Mucosa of descending colon (tissue), 3 donors: ENCODE measurements at regions not wholly inside any gene's neighbourhood (a gene's known extent, or its start where the extent isn't known, plus 50 kb on each side); places are given as distances from the start of the nearest gene placed in this dataset.
"Not testable (repeated sequence)": the region's sequence is repeated elsewhere in the genome, so short reads cannot be mapped to it uniquely, and the experiment has no call there.

Source experiments
- ATAC-seq: fragments of 200-7000 bp; cut with Tn5 transposase; one replicate; pipeline ENCODE4 v1.9.1; 2020; ENCODE audit warnings: mild to moderate bottlenecking, moderate library complexity
- DNase-seq, 3 donors: peaks; one replicate each; pipeline ENCODE4 v3.0.0-alpha.2; 2020
- H3K36me3 ChIP-seq: fragments of 200-600 bp; one replicate; pipeline ENCODE4 v1.8.0; 2021; ENCODE audit warnings: low read depth, mild to moderate bottlenecking
- H3K4me1 ChIP-seq: fragments of 200-600 bp; one replicate; pipeline ENCODE4 v1.8.0; 2021; ENCODE audit warnings: low read depth, mild to moderate bottlenecking
- H3K4me3 ChIP-seq: fragments of 200-600 bp; one replicate; pipeline ENCODE4 v1.8.0; 2021; ENCODE audit warnings: mild to moderate bottlenecking
- H3K9me3 ChIP-seq: fragments of 200-600 bp; one replicate; pipeline ENCODE4 v1.8.0; 2021; ENCODE audit warnings: mild to moderate bottlenecking
- CTCF ChIP-seq: fragments of 200-600 bp; IDR thresholded peaks from one replicate; pipeline ENCODE4 v1.8.0; 2022; ENCODE audit warnings: antibody characterized with exemption, mild to moderate bottlenecking
- intact Hi-C, 2 donors: fragments of 100-400 bp; cut with DNase I in 1 of 2; cut with micrococcal nuclease in 1 of 2; formaldehyde crosslinking; loops; one replicate each; pipeline versions ENCODE4 v1.11.0 to v1.11.1; 2022; cut with DNase I, micrococcal nuclease
- donor health status: DM: no; HTN: no; CAD: no; lungs with moderate emphysema.
- donor health status: DM: no; HTN: no; CAD: no.
- donor health status: DM: no; HTN: yes; CAD: no.

- no peak for ATAC-seq
- H3K4me3 ChIP-seq: no peak overlapping the region
These were observed 127.0 kb downstream of the CCNG2 start for GRCh38 chr4:77284036-77284435.

GRCh38 chr4:77286906-77287305 is 129.9 kb downstream of the CCNG2 start:
- no peak for TF ChIP-seq CTCF
- intact Hi-C loops: no loop called here
- Histone ChIP-seq H3K9me3 (no peaks in the 10 kb centered on the region), H3K4me1 (no peaks in the 10 kb centered on the region), H3K4me3 (no peak overlapping the region), H3K36me3 (no peaks in the 10 kb centered on the region)
- DNase-seq (no peak), ATAC-seq (no peak)

More at GRCh38 chr4:77284036-77284435, 127.0 kb downstream of the CCNG2 start:
- Histone ChIP-seq H3K4me1 (no peaks in the 10 kb centered on the region), H3K9me3 (no peaks in the 10 kb centered on the region), H3K36me3 (no peaks in the 10 kb centered on the region)
- no peak for DNase-seq
- no peak for TF ChIP-seq CTCF
- intact Hi-C loops: no loop called here

GRCh38 chr4:77293426-77293825 is 136.4 kb downstream of the CCNG2 start:
- Histone ChIP-seq H3K4me1 (no peaks in the 10 kb centered on the region), H3K36me3 (no peaks in the 10 kb centered on the region), H3K4me3 (no peak overlapping the region), H3K9me3 (no peaks in the 10 kb centered on the region)
- ATAC-seq (no peak), DNase-seq (no peak)
- no peak for TF ChIP-seq CTCF
- intact Hi-C loops: no loop called here

GRCh38 chr4:77300996-77301395 is 144.0 kb downstream of the CCNG2 start:
- H3K4me1 ChIP-seq, H3K9me3 ChIP-seq, ATAC-seq, H3K36me3 ChIP-seq, H3K4me3 ChIP-seq, intact Hi-C loops: not testable (repeated sequence)
- DNase-seq: peak in 1 of 3 donors; percentile 63

GRCh38 chr4:77305766-77306165 is 148.8 kb downstream of the CCNG2 start:
- Histone ChIP-seq H3K4me1 (no peaks in the 10 kb centered on the region), H3K4me3 (no peak overlapping the region), H3K36me3 (no peaks in the 10 kb centered on the region), H3K9me3 (no peaks in the 10 kb centered on the region)
- no peak for TF ChIP-seq CTCF
- ATAC-seq: no peak
- intact Hi-C loops: no loop called here
- DNase-seq: no peak

GRCh38 chr4:77306496-77306895 is 149.5 kb downstream of the CCNG2 start:
- no peak for TF ChIP-seq CTCF
- ATAC-seq (no peak), DNase-seq (no peak)
- Histone ChIP-seq H3K36me3 (no peaks in the 10 kb centered on the region), H3K4me1 (no peaks in the 10 kb centered on the region), H3K9me3 (no peaks in the 10 kb centered on the region), H3K4me3 (no peak overlapping the region)
- intact Hi-C loops: no loop called here
